GM18519 (cell line): ENCODE measurements at regions not wholly inside any gene's neighbourhood (a gene's known extent, or its start where the extent isn't known, plus 50 kb on each side); places are given as distances from the start of the nearest gene placed in this dataset.

Experiments
- ATAC-seq: cut with Tn5 transposase; IDR thresholded peaks from one replicate; pipeline ENCODE4 v1.9.1; 2021; ENCODE audit warnings: mild to moderate bottlenecking, moderate library complexity; ENCODE audit not compliant: unreplicated experiment, low FRiP score

- ATAC-seq = no peak
Observed at GRCh38 chr10:30793093-30793492, 163.5 kb upstream of the LYZL2 start.

GRCh38 chr10:30792025-30792424 lies 162.5 kb upstream of the LYZL2 start:
- ATAC-seq = no peak

GRCh38 chr10:30791197-30791611 lies 161.7 kb upstream of the LYZL2 start:
- ATAC-seq = no peak

- no peak for ATAC-seq
Observed at GRCh38 chr10:30789806-30790205, 160.3 kb upstream of the LYZL2 start.

GRCh38 chr10:30788307-30788706 lies 158.8 kb upstream of the LYZL2 start:
- ATAC-seq = no peak

GRCh38 chr10:30786906-30787305 lies 157.4 kb upstream of the LYZL2 start:
- no peak for ATAC-seq

- no peak for ATAC-seq
Observed at GRCh38 chr10:30786131-30786530, 156.6 kb upstream of the LYZL2 start.

GRCh38 chr10:30784897-30785605 lies 155.5 kb upstream of the LYZL2 start:
- no peak for ATAC-seq

GRCh38 chr10:30784524-30784896 lies 155.0 kb upstream of the LYZL2 start:
- no peak for ATAC-seq

- ATAC-seq = no peak
Observed at GRCh38 chr10:30783939-30784501, 154.5 kb upstream of the LYZL2 start.

- ATAC-seq = no peak
Observed at GRCh38 chr10:30782537-30783461, 153.2 kb upstream of the LYZL2 start.

- ATAC-seq = no peak
Observed at GRCh38 chr10:30782157-30782536, 152.6 kb upstream of the LYZL2 start.

GRCh38 chr10:30781670-30782121 lies 152.1 kb upstream of the LYZL2 start:
- ATAC-seq = no peak

- ATAC-seq = no peak
Observed at GRCh38 chr10:30778769-30779168, 149.2 kb upstream of the LYZL2 start.

- no peak for ATAC-seq
Observed at GRCh38 chr10:30775779-30776591, 146.4 kb upstream of the LYZL2 start.

- ATAC-seq = no peak
Observed at GRCh38 chr10:30774261-30774660, 144.7 kb upstream of the LYZL2 start.

GRCh38 chr10:30773501-30773900 lies 143.9 kb upstream of the LYZL2 start:
- ATAC-seq = no peak

GRCh38 chr10:30770816-30771215 lies 141.3 kb upstream of the LYZL2 start:
- ATAC-seq = no peak

- ATAC-seq = no peak
Observed at GRCh38 chr10:30770229-30770628, 140.7 kb upstream of the LYZL2 start.

GRCh38 chr10:30769361-30769760 lies 139.8 kb upstream of the LYZL2 start:
- no peak for ATAC-seq

- ATAC-seq = no peak
Observed at GRCh38 chr10:30765616-30766015, 136.1 kb upstream of the LYZL2 start.
